Posterior cingulate gyrus (tissue), 11 donors: ENCODE measurements at regions not wholly inside any gene's neighbourhood (a gene's known extent, or its start where the extent isn't known, plus 50 kb on each side); places are given as distances from the start of the nearest gene placed in this dataset.

ENCODE experiments used
- DNase-seq, 10 donors: peaks; one replicate each; pipeline versions ENCODE4 v3.0.0 to v3.0.0-alpha.2; 2020 to 2021; ENCODE audit warnings: mixed read lengths in 3 of 10
- intact Hi-C: fragments of 100-400 bp; cut with DNase I; formaldehyde crosslinking; loops from one replicate; pipeline ENCODE4 v1.15.1; 2023

GRCh38 chr1:222306512-222306911 is 241.4 kb downstream of the HHIPL2 start:
- DNase-seq, result no peak
- intact Hi-C loops, result no loop called here

GRCh38 chr1:222306011-222306410 is 241.9 kb downstream of the HHIPL2 start:
- DNase-seq, result no peak
- intact Hi-C loops, result no loop called here

GRCh38 chr1:222301652-222302051 is 246.3 kb downstream of the HHIPL2 start:
- DNase-seq, result no peak
- intact Hi-C loops, result no loop called here

DNA sequence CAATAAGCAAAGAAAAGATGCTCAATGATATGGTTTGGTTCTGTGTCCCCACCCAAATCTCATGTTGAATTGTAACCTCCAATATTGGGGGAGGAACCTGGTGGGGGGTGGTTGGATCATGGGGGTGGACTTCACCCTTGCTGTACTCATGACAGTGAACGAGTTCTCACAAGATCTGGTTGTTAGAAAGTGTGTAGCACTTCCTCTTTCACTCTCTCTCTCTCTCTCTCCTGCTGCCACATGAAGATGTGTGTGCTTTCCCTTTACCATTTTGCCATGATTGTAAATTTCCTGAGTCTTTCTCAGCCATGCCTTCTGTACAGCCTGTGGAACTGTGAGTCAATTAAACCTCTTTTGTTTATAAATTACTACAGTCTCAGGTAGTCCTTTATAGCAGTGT is 248.4 kb downstream of the HHIPL2 start:
- intact Hi-C loops, result no loop called here
- no peak for DNase-seq

DNA sequence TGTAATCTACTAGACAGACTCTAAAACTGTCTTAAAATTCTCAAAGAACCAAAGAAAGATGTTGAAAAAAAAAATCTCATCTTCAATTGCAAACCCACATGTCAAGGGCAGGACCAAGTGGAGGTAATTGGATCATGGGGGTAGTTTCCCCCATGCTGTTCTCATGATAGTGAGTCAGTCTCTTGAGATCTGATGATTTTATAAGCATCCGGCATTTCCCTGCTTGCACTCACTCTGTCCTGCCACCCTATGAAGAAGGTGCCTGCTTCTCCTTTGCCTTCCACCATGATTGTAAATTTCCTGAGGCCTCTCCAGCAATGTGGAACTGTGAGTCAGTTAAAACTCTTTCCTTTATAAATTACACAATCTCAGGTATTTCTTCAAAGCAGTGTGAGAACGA is 257.0 kb downstream of the HHIPL2 start:
- DNase-seq, result no peak
- intact Hi-C loops, result no loop called here

DNA sequence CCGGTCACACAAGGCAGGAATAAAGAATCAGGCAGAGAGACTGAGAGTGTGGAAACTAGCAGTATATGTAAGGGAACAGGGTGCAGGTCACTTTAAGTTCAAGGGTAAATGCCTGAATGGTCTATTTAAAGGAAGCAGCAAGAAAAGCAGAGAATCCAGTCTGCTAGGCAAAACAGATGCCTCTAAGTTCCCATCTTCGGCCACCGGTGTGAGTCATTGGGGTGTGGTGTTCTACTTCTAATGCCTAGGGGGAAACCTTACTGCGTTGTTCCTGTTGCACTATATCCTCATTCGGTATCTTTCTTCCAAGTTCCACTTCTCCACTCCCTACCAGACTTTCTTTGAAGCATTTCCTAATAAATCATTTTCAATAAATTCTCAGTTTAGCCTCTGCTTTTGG is 259.9 kb downstream of the HHIPL2 start:
- intact Hi-C loops, result no loop called here
- no peak for DNase-seq

DNA sequence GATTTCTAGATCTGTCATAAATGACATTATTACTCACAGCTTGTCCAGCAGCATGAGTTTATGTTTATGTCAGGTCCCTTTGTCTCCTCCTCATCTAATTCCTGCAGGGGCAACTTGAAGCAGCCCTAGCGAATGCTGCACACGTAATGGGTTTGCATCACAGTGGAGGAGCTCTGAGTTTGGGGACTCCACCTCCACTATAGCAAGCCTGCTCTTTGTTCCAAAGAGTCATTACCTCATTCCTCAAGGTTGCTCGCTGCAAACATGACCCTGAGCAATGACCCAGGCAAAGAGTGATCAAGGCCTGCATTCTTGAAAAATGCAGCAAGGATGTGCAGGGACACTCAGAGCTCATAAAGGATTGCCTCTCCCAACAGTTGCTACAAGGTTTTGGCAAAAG is 261.9 kb downstream of the HHIPL2 start:
- intact Hi-C loops, result no loop called here
- DNase-seq, result no peak

GRCh38 chr1:222285526-222285925 is 262.4 kb downstream of the HHIPL2 start:
- no peak for DNase-seq
- intact Hi-C loops, result no loop called here

DNA sequence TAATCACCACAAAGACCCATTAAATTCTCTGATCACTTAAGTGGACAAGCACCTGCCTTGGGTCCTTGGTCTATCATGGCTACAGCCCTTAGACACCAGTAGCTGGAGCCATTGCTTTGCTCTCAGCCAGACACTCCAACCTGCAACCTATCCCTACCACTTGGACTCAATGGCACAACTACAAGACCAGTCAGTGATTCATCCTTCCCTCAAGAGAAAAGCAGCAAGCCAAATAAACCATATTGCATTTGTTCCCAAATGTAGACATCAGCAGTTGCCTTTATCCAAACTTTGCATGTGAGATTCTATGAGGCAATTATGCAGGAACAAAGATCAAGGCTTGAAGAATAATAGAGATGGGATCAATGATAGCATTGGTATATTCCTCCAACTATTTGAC is 263.4 kb downstream of the HHIPL2 start:
- no peak for DNase-seq
- intact Hi-C loops, result no loop called here

DNA sequence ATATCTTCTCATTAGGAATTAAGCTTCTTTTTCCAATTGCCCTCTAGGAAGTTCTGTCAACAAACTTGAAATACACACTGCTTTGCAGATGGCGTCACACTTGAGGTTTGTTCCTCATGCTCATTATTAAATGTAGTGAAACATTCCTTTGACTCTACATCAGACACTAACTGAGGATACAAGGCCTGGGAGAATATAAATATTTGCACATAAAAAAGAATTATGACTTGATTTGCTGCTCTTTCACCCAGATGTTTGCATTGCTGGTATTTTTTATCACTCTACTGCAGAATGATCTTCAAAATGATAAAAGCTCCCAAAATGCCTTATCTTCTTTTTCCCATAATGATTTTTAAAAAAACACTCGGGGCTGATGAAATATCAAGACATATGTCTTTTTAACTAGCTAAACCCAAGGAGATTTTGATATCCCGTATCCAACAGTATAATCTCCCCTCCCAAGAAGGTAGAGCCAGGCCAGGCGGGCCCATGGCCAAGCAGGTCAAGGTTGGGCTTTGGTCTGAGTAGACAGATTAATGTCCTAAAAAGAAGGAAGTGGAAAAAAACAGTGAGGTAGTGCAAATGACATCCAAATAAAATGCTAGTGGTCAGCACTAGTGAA is 264.6 kb downstream of the HHIPL2 start:
- DNase-seq, result no peak
- intact Hi-C loops, result no loop called here

DNA sequence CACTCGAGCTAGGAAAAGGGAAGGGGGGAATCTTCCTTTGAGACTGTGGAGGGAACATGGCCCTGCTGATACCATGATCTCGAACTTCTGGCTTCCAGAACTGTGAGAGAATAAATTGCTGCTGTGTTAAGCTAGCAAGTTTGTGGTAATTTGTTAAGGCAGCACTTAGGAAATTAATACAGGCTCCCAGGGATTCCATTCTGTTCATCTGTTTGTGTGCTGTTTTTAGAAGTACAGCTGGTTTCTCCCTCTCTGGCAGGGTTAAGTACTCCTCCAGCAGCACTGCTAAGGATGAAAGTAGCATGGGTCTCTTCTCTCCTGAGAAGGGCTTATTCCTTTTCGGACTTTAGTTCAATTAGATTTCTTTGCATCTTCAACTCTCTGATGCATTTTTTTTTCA is 268.3 kb downstream of the HHIPL2 start:
- intact Hi-C loops, result no loop called here
- no peak for DNase-seq

DNA sequence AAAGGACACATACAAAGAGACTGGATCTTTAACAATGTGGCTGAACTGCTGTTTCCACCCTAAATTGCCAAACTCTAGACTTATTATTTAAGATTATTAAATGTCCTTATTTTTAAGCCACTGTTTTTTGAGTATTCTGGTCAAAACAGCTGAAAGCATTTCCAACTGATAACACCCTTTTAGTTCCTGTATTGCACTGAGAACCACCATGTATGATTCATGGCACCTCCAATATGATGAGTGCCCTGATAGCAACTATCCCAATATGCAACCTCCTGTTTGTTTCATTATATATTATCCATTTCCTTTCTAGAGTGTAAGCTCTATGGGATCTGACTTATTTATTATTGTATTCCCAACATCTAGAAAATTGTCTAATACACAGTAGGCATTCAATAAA is 269.4 kb downstream of the HHIPL2 start:
- intact Hi-C loops, result no loop called here

DNA sequence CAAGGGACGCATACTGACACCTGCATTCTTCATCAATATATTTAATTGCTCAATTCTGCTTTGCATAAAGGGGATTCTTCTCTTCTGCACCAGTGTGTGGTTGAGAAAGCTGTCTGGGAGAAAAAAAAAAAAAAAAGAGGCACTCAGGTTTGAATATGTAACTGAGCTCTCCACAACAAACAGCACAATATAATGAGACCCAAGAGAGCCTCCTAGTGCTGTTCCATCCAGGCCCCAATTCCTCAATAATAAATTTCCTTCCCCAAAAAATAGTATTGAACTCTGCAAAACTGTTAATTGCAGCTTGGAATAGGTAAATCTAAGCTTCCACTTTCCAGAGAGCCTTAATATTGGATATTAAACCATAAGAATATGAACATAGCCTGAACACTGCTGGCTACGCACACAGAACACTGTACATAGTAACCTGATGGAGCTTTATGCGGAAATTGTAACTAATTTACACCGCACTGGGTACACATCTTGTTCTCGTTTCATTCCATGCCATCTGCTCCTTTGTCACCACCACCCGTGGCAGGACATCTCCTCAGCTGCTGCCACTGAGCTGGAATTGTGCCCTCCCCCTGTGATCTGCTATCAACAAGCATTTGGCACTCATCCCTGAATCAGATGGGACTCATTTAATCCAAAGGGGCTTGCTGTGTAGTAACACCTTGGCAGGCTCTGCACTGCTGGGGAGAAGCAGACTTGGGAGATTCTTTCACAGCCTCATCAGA is 272.0 kb downstream of the HHIPL2 start:
- intact Hi-C loops, result no loop called here
- DNase-seq, result peak in 3 of 10 donors; percentile 3 to 67 (median 10)

More for the DNA sequence above, 269.4 kb downstream of the HHIPL2 start:
- no peak for DNase-seq

DNA sequence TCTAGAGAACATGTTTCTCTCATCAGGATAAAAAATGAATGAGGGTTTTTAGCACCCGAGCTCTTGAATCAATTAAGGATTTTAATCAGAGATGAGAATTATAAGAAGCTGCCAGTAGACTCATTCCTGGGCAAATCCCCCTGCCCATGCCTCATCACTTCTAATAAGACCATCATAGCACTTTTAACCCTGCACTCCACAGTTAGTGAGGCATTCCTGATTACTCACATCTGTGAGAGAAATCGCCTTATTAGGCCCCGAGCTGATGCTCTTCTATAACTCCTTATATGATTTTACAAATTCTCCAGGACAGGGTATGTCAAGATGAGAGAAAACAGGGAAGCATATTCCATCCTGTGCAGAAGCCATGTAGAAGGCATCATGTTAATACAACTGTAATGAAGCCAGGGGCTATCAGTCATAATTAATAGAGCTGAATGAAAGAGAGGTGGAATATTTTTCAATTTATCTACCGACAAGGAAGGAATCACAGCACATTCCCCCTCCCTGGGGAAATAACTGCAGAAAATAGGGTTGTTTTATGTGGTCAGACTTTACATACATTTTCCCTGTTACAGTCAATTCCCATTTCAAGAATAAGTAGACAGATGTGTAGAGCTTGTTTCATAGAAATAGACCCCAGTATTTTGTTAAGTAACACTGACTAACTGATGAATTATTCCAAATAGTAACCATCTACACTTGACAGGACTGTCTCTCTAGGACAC is 272.7 kb downstream of the HHIPL2 start:
- DNase-seq, result no peak
- intact Hi-C loops, result no loop called here

- DNase-seq, result no peak
- intact Hi-C loops, result no loop called here
These were observed 281.4 kb downstream of the HHIPL2 start for GRCh38 chr1:222266223-222267196.

GRCh38 chr1:222263791-222264190 is 284.1 kb downstream of the HHIPL2 start:
- no peak for DNase-seq
- intact Hi-C loops, result no loop called here

DNA sequence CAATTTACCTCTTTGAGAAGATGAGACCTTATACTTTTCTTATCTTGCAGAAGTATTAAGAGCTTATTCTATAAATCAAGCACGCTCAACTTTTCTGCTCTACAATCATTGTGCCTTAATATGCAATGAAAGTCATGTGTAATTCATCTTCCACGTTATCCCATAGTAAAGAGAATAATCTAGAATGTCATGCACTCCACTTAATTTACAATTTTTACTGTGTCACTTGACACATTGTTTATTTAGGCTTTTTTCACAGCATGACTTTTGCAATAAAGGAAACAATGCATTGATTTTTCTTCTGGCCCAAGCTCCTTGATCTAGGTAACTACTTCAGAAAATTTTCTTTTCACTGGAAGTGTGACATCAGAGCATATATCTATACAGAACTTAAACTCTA is 290.9 kb downstream of the HHIPL2 start:
- DNase-seq, result no peak
- intact Hi-C loops, result no loop called here

GRCh38 chr1:222256058-222256457 is 291.8 kb downstream of the HHIPL2 start:
- intact Hi-C loops, result no loop called here
- no peak for DNase-seq

GRCh38 chr1:222252788-222253187 is 295.1 kb downstream of the HHIPL2 start:
- DNase-seq, result no peak
- intact Hi-C loops, result no loop called here

DNA sequence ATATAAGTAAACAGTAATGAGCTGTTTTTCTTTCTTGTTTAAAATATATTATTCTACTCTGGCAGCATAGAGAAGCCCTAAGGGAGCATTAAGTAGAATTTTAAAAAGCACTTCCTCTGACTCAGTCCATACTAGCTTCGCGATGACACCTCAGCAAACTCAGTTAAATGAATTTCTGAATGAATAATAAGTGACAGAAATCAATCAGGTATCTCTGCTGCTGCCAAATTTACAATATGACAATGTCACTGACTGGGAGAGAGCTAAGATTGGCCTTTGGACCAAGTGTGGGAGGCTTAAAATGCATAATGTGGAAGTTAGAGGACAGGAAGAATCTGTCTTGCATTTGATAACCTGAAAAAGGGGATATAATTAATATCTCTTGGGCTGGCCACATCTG is 296.1 kb downstream of the HHIPL2 start:
- no peak for DNase-seq
- intact Hi-C loops, result no loop called here

DNA sequence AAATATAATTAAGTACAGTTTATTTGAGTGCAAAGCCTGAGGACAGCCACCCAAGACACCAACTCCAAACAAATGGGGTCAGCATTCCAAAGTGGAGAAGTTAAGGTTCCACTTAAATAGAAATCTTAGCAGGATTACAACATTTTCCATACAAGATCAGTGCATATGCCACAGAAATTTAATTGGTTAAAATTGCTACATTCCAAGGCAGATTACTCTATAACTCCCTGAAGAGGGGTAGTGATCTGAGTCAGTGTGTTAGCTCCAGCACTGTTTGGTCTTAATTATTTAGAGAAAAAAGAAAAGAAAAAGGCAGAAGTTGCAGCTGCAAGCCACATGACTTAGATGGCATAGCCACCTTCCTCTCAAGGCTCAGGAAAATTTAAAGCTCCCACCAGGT is 297.5 kb downstream of the HHIPL2 start:
- DNase-seq, result no peak
- intact Hi-C loops, result no loop called here
